Suprapubic skin (tissue), 4 donors: ENCODE measurements at regions not wholly inside any gene's neighbourhood (a gene's known extent, or its start where the extent isn't known, plus 50 kb on each side); places are given as distances from the start of the nearest gene placed in this dataset.

Source experiments
- EP300 ChIP-seq: sonication (generic); formaldehyde crosslinking; IDR thresholded peaks from one replicate; pipeline ENCODE4 v1.6.1; 2017; ENCODE audit warnings: antibody characterized with exemption
- POLR2A ChIP-seq, 2 donors: fragments of 450-650 bp; IDR thresholded peaks; one replicate each; pipeline ENCODE4 v1.6.1; 2017; ENCODE audit warnings: antibody characterized with exemption in 2 of 2, mild to moderate bottlenecking in 2 of 2, moderate library complexity in 2 of 2
- POLR2AphosphoS5 ChIP-seq, 3 donors: sonication (generic); formaldehyde crosslinking; IDR thresholded peaks; one replicate each; pipeline ENCODE4 v1.6.1; 2017; ENCODE audit warnings: antibody characterized with exemption in 3 of 3
- TF ChIP-seq, protein P1 (sequence below), 2 donors: fragments of 200-600 bp in 1 of 2; fragments of 450-650 bp in 1 of 2; sonication (generic) in 1 of 2; IDR thresholded peaks; one replicate each; pipeline ENCODE4 v1.5.1; 2016 to 2019; ENCODE audit warnings: antibody characterized with exemption in 2 of 2, mild to moderate bottlenecking in 1 of 2, moderate library complexity in 1 of 2

DNA sequence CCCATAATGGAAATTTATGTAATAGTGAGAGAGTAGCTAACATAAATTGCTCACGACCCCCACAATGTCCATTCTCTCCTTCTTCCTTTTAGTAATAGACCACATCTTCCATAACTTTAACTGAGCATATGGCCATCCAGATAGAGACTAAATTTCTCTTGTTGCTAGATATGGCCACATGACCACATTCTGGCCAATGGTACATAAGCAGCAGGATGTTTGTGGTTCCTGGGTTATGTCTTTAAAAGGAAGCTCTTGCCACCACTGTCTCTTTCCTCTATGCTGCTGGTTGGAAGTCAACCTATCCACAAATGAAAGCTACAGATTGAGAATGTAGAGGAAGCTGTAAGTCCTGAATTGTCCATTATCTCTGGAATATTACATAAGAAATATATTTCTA lies 59.7 kb upstream of the NPHP3 start:
- TF ChIP-seq, protein P1, sequence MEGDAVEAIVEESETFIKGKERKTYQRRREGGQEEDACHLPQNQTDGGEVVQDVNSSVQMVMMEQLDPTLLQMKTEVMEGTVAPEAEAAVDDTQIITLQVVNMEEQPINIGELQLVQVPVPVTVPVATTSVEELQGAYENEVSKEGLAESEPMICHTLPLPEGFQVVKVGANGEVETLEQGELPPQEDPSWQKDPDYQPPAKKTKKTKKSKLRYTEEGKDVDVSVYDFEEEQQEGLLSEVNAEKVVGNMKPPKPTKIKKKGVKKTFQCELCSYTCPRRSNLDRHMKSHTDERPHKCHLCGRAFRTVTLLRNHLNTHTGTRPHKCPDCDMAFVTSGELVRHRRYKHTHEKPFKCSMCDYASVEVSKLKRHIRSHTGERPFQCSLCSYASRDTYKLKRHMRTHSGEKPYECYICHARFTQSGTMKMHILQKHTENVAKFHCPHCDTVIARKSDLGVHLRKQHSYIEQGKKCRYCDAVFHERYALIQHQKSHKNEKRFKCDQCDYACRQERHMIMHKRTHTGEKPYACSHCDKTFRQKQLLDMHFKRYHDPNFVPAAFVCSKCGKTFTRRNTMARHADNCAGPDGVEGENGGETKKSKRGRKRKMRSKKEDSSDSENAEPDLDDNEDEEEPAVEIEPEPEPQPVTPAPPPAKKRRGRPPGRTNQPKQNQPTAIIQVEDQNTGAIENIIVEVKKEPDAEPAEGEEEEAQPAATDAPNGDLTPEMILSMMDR (IDR thresholded peaks at IDR 0.05): no peak
- TF ChIP-seq EP300 (no peak), POLR2A (IDR thresholded peaks at IDR 0.05) (no peak), POLR2AphosphoS5 (IDR thresholded peaks at IDR 0.05) (no peak)
